Right lobe of liver (tissue), 4 donors: ENCODE measurements at regions not wholly inside any gene's neighbourhood (a gene's known extent, or its start where the extent isn't known, plus 50 kb on each side); places are given as distances from the start of the nearest gene placed in this dataset.

Experiments
- CTCF ChIP-seq, 4 donors: fragments of 200-600 bp in 3 of 4; fragments of 450-650 bp in 1 of 4; IDR thresholded peaks; one replicate each; pipeline versions ENCODE4 v1.5.1 to v1.8.0; 2016 to 2022; ENCODE audit warnings: antibody characterized with exemption in 4 of 4, mild to moderate bottlenecking in 2 of 4
- POLR2A ChIP-seq: fragments of 450-650 bp; IDR thresholded peaks from one replicate; pipeline ENCODE4 v1.6.1; 2017; ENCODE audit warnings: antibody characterized with exemption, mild to moderate bottlenecking
- donor health status: DM: no; HTN: no; CAD: no.
- donor health status: DM: no; HTN: no; CAD: no.
- donor health status: DM: no; HTN: yes; CAD: no.

GRCh38 chr4:100128338-100128737, 61.9 kb downstream of the DDIT4L start:
- TF ChIP-seq CTCF (IDR thresholded peaks at IDR 0.05) (no peak), POLR2A (no peak)
